Vagina (tissue), 2 donors: ENCODE measurements at regions not wholly inside any gene's neighbourhood (a gene's known extent, or its start where the extent isn't known, plus 50 kb on each side); places are given as distances from the start of the nearest gene placed in this dataset.
A peak's percentile ranks its signal among the peaks of the same experiment; 100 is the strongest.

ENCODE experiments used
- DNase-seq, 2 donors: peaks; one replicate each; pipeline ENCODE4 v3.0.0-alpha.2; 2017; ENCODE audit errors: extremely low spot score in 2 of 2
- H3K27ac ChIP-seq: fragments of 200-600 bp; sonication (generic); one replicate; pipeline ENCODE4 v1.5.1; 2019
- H3K27me3 ChIP-seq: fragments of 200-600 bp; sonication (generic); one replicate; pipeline ENCODE4 v1.5.1; 2019
- H3K36me3 ChIP-seq, 2 donors: fragments of 200-600 bp; sonication (generic); one replicate each; pipeline ENCODE4 v1.5.1; 2017 to 2019
- H3K4me1 ChIP-seq: fragments of 200-600 bp; sonication (generic); one replicate; pipeline ENCODE4 v1.5.1; 2019
- H3K4me3 ChIP-seq, 2 donors: fragments of 200-600 bp; sonication (generic); 1 replicate in 1 of 2; 2 replicates in 1 of 2; pipeline ENCODE4 v1.5.1; 2016 to 2019
- H3K9me3 ChIP-seq: fragments of 200-600 bp; sonication (generic); one replicate; pipeline ENCODE4 v1.5.1; 2019
- POLR2A ChIP-seq, 2 donors: fragments of 450-650 bp; IDR thresholded peaks; one replicate each; pipeline ENCODE4 v1.6.1; 2017; ENCODE audit warnings: antibody characterized with exemption in 2 of 2, mild to moderate bottlenecking in 2 of 2, moderate library complexity in 2 of 2
- POLR2AphosphoS5 ChIP-seq, 2 donors: sonication (generic); formaldehyde crosslinking; IDR thresholded peaks; one replicate each; pipeline ENCODE4 v1.9.0; 2017; ENCODE audit warnings: antibody characterized with exemption in 2 of 2, mild to moderate bottlenecking in 2 of 2, low read depth in 1 of 2; ENCODE audit not compliant: insufficient read depth in 1 of 2
- intact Hi-C: fragments of 100-400 bp; cut with DNase I; formaldehyde crosslinking; loops from one replicate; pipeline ENCODE4 v1.15.1; 2023
- TF ChIP-seq, protein P1 (sequence below), 3 experiments: fragments of 450-650 bp in 2 of 3; fragments of 200-600 bp in 1 of 3; sonication (generic) in 1 of 3; IDR thresholded peaks; one replicate each; pipeline ENCODE4 v1.5.1; 2017 to 2019; ENCODE audit warnings: antibody characterized with exemption in 3 of 3, mild to moderate bottlenecking in 2 of 3, moderate library complexity in 2 of 3

DNA sequence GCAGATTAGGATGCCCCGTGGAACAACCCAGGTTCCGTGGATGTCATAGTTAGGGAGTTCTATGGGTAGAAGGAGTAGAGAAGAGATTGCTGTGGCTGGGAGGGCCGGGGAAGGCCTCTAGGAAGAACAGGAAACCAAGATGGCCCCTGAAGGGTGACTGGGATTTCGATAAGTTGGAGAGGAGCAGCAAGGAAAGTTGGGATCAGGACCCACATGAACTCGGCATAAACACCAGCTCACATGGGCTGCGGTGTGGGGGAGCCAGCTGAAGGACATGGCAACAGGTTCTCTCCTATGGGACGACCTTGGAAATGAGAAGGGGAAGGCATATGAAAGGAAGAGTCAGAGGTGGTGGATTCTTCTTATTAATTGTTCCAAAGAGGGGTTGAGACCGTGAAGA, 333.7 kb upstream of the SHH start:
- TF ChIP-seq POLR2A (IDR thresholded peaks at IDR 0.05), result no peak
- TF ChIP-seq, protein P1, sequence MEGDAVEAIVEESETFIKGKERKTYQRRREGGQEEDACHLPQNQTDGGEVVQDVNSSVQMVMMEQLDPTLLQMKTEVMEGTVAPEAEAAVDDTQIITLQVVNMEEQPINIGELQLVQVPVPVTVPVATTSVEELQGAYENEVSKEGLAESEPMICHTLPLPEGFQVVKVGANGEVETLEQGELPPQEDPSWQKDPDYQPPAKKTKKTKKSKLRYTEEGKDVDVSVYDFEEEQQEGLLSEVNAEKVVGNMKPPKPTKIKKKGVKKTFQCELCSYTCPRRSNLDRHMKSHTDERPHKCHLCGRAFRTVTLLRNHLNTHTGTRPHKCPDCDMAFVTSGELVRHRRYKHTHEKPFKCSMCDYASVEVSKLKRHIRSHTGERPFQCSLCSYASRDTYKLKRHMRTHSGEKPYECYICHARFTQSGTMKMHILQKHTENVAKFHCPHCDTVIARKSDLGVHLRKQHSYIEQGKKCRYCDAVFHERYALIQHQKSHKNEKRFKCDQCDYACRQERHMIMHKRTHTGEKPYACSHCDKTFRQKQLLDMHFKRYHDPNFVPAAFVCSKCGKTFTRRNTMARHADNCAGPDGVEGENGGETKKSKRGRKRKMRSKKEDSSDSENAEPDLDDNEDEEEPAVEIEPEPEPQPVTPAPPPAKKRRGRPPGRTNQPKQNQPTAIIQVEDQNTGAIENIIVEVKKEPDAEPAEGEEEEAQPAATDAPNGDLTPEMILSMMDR (IDR thresholded peaks at IDR 0.05), result no peak
- TF ChIP-seq POLR2AphosphoS5 (IDR thresholded peaks at IDR 0.05; ENCODE audit: insufficient read depth in 1 of 2, low read depth in 1 of 2), result no peak
- Histone ChIP-seq H3K27ac (no peak overlapping the region), H3K4me3 (no peak overlapping the region), H3K9me3 (no peaks in the 10 kb centered on the region), H3K4me1 (no peaks in the 10 kb centered on the region), H3K36me3 (no peaks in the 10 kb centered on the region), H3K27me3 (no peaks in the 10 kb centered on the region)
- intact Hi-C loops, result no loop called here
- peak; percentile 58 to 69 for DNase-seq

DNA sequence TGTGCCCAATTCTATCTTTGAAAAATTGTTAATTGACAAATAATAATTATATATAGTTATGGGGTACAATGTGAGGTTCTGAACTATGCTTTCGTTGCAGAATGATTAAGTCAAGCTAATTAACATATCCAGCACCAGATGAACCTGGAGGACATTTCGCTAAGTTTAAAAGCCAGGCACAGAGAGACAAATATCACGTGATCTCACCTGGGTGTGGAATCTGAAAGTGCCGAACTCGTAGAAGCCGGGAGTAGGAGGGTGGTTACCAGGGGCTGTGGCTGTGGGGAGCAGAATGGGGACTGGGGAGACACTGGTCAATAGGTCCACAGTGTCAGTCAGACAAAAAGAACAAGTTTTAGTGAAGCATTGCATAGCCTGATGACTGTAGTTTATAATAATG, 332.9 kb upstream of the SHH start:
- no peaks in the 10 kb centered on the region for H3K27me3 ChIP-seq
- no peaks in the 10 kb centered on the region for H3K9me3 ChIP-seq
- intact Hi-C loops, result no loop called here
- no peak overlapping the region for H3K27ac ChIP-seq
- DNase-seq, result peak in 1 of 2 donors; percentile 3
- no peak overlapping the region for H3K4me3 ChIP-seq
- no peak for TF ChIP-seq POLR2AphosphoS5 (IDR thresholded peaks at IDR 0.05; ENCODE audit: insufficient read depth in 1 of 2, low read depth in 1 of 2)
- H3K4me1 ChIP-seq, result no peaks in the 10 kb centered on the region
- H3K36me3 ChIP-seq, result no peaks in the 10 kb centered on the region

- H3K4me1 ChIP-seq, result no peaks in the 10 kb centered on the region
- no peaks in the 10 kb centered on the region for H3K27me3 ChIP-seq
- H3K27ac ChIP-seq, result no peak overlapping the region
- no peak overlapping the region for H3K4me3 ChIP-seq
- intact Hi-C loops, result no loop called here
- DNase-seq, result peak; percentile 56 to 77
- H3K36me3 ChIP-seq, result no peaks in the 10 kb centered on the region
- TF ChIP-seq, protein P1 (IDR thresholded peaks at IDR 0.05), result no peak
- TF ChIP-seq POLR2A (IDR thresholded peaks at IDR 0.05) (no peak), POLR2AphosphoS5 (IDR thresholded peaks at IDR 0.05; ENCODE audit: insufficient read depth in 1 of 2, low read depth in 1 of 2) (no peak)
- no peaks in the 10 kb centered on the region for H3K9me3 ChIP-seq
Measured at GRCh38 chr7:156143683-156144082, 331.4 kb upstream of the SHH start.

DNA sequence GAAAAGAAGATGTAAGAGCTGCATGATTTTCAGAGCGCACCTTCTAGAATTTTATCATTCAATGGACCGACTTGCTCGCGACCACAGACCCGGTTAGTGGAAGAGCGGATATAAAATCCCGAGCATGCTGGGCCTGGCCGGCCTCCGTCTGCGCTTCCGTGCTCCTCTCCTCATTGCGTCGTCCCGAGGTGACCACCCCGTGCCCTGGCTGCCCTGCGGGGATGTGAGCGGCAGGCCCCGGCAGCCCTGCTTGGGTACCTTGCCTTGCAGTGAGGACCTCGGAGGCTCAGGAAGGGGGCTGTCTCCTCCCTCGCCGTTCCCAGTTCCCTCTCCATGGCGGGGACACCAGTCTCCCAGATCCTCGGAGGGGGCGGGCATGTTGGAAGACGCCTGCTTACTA, 330.9 kb upstream of the SHH start:
- H3K27ac ChIP-seq, result no peak overlapping the region
- H3K36me3 ChIP-seq, result no peaks in the 10 kb centered on the region
- no peaks in the 10 kb centered on the region for H3K27me3 ChIP-seq
- DNase-seq, result peak; percentile 58 to 92
- H3K4me3 ChIP-seq, result no peak overlapping the region
- TF ChIP-seq POLR2A (IDR thresholded peaks at IDR 0.05) (no peak), POLR2AphosphoS5 (IDR thresholded peaks at IDR 0.05; ENCODE audit: insufficient read depth in 1 of 2, low read depth in 1 of 2) (no peak)
- TF ChIP-seq, protein P1 (IDR thresholded peaks at IDR 0.05), result no peak
- H3K4me1 ChIP-seq, result no peaks in the 10 kb centered on the region
- no peaks in the 10 kb centered on the region for H3K9me3 ChIP-seq
- intact Hi-C loops, result no loop called here

DNA sequence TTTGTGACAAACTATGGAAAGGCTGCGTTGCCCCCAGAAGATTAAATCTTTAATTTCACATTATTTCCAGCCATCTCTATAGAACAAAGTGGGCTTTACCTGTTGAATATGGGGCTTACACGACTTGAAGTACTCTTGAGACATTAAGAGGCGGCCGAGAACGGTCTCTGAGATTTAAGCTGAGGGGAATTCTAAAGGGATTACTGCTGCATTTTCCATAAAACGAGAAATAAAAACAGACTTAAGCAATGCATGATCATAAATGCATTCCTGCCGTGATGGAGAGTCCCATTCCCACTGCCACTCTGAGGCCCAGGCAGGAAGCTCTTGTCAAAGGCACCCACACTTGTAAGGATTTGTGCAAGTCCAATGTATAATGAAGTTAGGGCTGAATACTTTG, 329.7 kb upstream of the SHH start:
- TF ChIP-seq, protein P1 (IDR thresholded peaks at IDR 0.05), result no peak
- TF ChIP-seq POLR2AphosphoS5 (IDR thresholded peaks at IDR 0.05; ENCODE audit: insufficient read depth in 1 of 2, low read depth in 1 of 2) (no peak), POLR2A (IDR thresholded peaks at IDR 0.05) (no peak)
- Histone ChIP-seq H3K27me3 (no peaks in the 10 kb centered on the region), H3K4me1 (no peaks in the 10 kb centered on the region), H3K36me3 (no peaks in the 10 kb centered on the region), H3K4me3 (no peak overlapping the region), H3K9me3 (no peaks in the 10 kb centered on the region), H3K27ac (no peak overlapping the region)
- intact Hi-C loops, result no loop called here
- DNase-seq, result peak in 1 of 2 donors; percentile 13
